Medulla oblongata (tissue), 1 donor: ENCODE measurements at regions not wholly inside any gene's neighbourhood (a gene's known extent, or its start where the extent isn't known, plus 50 kb on each side); places are given as distances from the start of the nearest gene placed in this dataset.
"Not testable (repeated sequence)": the region's sequence is repeated elsewhere in the genome, so short reads cannot be mapped to it uniquely, and the experiment has no call there.

Experiments
- DNase-seq: peaks from one replicate; pipeline ENCODE4 v3.0.0-alpha.2; 2015; ENCODE audit errors: extremely low spot score

DNA sequence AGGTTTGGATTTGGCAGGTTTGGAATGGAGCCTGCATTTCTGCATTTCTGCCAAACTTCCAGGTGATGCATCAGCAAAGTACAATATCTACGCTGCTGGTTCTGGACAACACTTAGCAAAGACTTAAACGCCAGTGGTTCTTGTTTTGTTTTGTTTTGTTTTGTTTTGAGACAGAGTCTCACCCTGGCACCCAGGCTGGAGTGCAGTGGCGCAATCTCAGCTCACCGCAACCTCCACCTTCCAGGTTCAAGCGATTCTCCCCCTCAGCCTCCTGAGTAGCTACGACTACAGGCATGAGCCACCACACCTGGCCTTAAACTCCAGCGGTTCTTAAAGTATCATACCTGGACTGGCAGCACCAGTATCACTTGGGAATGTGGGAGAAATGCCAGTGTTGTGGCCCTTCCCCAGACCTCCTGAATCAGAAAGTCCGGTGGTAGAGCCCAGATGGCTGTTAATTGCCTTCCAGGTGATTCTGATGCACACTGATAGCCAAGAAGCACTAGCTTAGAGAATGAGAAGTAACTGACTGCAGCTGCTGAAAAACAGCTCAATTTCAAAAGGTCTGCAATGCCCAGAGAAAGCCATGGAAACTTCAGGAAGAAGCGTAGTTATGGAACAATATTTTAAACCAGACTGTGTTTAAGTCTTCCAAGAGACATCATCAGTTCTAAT lies 114.8 kb upstream of the FOXN3 start:
- DNase-seq: no peak

DNA sequence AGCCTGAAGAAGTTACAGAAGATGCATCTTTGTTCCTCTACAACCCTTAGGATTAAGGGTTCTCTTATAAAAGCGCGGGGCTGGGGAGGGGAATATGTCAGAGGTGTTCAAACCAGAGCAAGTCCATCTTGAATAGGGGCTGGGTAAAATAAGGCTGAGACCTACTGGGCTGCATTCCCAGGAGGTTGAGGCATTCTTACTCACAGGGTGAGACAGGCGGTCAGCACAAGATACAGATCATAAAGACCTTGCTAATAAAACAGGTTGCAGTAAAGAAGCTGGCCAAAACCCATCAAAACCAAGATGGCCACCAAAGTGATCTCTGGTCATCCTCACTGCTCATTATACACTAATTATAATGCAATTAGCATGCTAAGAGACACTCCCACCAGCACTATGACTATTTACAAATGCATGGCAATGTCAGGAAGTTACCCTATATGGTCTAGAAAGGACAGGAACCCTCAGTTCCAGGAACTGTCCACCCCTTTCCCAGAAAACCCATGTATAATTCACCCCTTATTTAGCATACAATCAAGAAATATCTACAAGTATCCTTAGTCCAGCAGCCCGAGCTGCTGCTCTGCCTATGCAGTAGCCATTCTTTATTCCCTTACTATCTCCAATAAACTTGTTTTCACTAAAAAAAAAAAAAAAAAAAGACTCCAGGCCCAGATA lies 108.1 kb upstream of the FOXN3 start:
- DNase-seq: no peak

DNA sequence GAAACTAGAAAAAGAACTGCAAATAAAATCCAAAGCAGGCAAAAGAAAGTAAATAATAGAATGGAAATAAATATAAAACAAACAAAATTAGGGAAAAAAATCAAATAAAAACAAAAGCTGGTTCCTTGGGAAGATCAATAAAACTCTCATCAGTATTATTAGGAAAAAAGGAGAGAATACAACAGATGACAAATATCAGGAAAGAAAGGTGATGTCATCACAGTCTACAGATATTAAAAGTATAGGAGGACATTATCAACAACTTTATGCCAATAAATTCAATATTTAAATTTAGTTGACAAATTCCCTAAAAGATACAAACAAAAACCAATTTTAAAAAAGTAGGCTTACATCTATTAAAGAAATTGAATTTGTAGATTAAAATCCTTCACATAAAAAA lies 107.4 kb upstream of the FOXN3 start:
- DNase-seq: no peak

DNA sequence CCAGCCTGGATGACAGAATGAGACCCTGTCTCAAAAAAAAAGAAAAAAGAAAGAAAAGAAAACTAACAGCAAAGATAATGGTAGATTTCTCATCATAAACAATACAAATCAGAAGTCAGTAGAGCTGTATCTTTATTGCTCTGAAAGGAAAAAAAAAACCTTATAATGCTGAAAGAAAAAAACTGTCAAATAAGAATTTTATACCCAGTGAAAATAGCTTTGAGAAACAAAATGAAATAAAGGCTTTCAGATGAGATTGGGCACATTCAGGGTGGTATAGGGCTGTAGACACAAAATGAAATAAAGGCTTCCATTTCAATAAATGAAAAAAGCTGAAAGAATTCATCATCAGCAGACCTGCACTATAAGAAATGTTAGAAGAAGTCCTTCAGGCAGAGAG lies 105.0 kb upstream of the FOXN3 start:
- DNase-seq: no peak

DNA sequence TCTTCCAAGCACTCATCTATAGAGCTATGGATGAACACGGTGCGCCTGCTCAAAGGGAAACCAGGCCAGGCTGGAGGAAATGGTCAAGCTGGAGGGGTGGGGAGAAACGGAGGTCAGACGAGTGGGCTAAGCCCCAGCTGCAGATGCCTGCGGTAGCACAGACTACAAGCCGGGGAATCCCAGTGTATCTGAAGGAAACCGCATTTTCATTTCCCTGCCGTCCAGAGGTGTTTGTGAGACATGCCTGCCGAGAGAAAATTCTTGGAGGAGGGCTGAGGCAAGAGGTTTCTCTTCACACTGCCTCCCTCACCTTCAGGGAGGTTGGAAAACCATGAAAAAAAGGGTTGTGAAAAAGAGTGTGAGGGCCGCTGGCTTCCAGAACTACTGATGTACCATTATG lies 102.0 kb upstream of the FOXN3 start:
- no peak for DNase-seq

DNA sequence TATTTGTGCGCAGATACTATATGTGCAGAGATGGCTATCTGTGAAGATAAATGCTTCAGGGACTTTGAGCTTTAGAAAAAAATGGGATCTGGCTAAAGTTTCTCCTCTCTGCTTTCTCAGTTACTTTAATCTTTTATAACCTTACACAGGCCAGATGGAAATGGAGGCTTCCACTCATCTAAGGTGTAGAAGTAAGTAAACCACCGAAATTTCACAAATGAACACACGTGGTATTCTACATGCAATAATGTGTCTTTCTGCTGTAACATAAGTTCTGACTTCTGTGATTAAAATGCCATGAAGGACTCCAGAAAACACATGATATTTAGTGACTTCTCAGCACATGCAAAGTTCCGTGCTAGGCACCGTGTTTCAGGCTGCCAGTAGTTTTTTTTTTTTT lies 99.1 kb upstream of the FOXN3 start:
- no peak for DNase-seq

DNA sequence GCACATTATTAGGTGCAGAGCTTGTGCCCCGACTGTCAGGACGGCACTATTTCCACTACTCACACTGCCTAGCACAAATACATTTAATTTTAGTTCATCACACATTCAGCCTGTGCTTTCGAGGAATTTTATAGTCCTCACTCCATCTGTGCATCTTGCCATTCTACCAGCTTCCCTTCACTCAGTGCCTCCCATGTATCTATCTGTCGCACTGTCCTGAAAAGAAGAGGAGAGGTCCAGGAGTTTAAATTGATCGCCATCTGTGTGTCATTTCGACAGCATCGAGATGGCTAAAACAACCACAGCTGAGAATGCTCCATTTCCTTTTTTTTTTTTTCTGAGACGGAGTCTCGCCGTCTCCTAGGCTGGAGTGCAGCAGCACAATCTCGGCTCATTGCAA lies 97.6 kb upstream of the FOXN3 start:
- no peak for DNase-seq

DNA sequence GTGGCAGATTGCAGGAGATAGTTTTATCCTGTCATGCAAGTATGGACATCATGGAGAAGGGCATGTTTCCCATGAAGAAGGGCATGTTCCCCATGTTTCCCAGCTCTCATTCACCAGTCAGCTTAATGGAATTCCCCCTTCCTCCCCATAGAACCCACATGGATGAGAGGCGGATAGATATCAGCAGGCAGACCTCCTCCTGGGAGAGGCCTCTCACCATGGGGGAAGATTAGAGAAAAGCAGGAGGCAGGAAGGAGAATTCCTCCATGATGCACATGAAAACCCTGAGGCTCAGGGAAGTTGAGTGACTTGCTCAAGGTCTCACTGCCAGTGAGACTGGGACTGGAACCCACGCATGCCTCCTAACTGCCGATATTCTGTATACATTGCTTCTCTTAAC lies 92.9 kb upstream of the FOXN3 start:
- no peak for DNase-seq

DNA sequence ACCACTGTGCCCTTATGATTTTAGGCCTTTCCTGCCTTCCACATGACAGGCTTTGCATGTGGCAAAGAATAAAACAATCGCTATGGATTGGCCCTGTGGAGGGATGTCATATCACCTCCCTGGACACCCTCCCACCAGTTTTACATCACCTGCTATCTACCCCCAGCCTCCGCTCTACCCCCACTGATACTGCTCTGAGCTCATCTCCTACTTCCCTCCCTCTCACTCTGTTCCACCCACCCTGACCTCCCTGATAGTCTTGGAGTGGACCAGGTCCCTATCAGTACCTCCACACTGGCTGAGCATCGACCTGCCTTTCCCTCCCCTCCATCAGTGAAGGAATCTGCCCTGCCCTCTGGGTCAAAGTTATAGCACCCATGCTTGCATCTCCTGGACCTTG lies 91.8 kb upstream of the FOXN3 start:
- no peak for DNase-seq

DNA sequence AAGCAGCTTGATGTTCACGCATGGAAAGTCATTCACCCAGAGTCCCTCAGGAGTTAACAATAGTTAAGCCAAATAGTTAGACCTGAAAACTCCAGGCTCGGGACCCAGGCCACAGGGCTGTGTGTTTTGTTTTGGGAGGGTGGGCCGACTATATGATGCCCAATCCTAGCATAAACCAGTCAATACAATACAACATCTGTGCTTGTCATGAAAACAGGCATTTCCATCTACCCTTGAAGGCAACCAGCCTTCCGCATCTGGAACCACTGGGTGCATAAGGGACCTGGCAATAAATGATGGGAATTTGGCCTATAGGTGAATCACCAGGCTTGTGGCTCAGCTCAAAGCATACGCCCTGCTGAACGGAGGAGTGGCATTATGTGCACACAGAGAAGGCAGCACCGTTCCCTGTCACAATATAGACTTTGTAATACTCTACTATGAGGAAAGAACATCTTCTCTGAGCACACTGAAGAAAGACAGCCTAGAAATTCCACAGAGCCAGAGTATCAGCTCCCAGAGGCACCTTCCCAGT lies 91.0 kb upstream of the FOXN3 start:
- no peak for DNase-seq

DNA sequence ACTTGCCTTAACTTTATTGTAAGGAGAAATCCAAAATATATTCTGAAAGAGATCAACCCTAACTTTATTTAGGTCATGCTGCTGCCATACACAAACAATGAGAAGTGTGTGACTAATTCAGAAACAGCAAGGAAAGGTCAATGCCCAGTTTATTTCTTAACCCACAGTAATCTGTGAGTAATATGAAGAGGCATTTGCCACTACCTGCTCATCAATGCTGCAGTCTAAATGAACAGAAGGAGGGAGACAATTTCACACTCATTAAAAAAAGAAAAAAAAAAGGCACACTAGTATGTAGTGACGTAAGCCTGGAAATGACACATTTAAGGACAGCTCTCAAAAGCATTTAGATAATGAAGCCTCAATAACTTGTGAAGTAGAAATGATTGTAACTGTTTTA lies 90.5 kb upstream of the FOXN3 start:
- no peak for DNase-seq

DNA sequence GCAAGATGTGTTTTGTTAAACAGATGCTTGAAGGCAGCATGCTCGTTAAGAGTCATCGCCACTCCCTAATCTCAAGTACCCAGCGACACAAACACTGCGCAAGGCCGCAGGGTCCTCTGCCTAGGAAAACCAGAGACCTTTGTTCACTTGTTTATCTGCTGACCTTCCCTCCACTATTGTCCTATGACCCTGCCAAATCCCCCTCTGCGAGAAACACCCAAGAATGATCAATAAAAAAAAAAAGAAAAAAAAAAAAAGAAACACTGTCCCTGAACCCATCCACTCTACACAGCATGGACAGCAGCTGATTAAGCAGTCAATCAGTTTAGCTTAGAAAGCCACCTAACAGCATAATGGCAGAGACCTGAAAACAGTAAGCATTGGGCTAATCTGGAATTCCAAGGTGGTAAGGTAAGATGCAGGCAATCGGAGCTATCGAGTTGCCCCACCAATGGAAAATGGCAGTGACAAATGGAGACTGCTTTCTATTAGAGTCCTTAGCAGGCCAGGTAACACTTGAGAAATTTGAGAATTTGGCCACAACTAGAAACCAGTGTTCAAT lies 89.9 kb upstream of the FOXN3 start:
- DNase-seq: not testable (repeated sequence)

DNA sequence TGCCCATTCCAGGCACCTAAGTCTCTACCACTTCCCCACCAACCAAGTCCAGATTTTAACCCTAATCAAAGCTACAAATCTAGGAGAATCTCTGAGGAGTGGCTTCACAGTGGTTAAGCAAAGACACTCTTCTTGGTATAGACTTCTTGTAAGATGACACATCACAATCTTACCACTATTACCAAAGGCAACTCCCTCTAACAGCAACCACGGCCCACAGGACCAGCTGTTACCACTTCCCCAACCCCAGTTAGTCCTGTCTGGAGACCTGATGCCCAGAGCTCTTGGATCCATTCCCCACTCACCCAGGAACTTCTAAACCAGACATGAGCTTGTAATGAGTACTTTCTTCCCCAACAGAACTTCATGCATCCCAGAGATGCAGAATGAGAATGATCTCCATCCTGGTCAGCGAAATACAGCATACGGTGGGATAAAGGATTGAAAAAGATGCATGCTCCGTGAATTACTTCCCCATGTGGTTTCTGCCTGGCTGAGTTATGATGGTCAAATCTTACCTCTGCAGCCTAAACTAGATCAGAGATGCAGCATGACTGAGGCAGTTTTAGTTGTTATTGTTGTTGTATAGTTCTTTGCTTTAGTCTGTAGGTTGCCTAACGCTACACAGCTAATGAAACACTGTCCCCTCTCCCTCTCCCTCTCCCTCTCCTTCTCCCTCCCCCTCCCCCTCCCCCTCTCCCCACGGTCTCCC lies 87.7 kb upstream of the FOXN3 start:
- DNase-seq: peak; percentile 27

DNA sequence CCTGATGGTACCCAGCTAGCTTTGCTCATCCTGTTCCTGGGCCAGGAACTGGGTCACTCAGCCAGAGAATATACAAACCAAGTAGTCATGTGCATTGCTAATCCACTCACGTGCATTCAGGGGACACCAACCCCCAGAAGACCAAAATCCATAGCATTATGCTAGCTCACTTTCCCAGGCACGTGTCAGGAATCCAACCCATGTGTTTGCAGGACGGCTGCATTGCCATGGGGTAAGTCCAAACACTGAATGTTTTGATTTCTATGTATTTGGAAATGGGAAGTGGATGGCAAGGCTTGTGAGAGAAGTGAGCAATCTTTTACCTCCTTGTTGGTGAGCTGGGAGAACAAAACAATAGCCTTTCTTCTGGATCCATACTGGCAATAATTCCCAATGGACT lies 87.1 kb upstream of the FOXN3 start:
- DNase-seq: no peak

DNA sequence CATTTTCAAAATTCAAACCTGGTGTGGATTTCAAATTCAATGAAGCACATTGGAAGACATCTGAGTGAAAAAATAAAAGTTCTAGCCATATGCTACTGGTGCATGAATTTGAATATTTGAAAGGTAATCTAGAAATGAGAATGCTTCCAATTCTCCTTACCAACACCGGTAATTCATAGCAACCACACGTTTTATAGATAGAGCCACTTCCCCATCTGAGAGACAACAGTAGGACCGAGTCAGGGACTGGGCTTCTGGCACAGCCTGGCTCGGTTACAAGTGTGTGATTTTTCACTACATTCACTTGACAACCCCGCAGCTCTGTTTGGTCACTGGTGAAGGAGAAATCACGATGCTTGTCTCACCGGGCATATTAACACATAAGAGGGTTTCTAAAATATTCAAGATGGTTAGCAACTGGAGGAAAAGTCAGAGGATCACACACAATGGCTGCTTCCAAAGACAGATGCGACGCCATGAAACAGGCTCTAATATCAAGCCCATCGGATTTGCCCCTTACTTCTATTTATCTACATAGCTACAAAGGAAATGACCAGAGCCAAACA lies 86.5 kb upstream of the FOXN3 start:
- no peak for DNase-seq

DNA sequence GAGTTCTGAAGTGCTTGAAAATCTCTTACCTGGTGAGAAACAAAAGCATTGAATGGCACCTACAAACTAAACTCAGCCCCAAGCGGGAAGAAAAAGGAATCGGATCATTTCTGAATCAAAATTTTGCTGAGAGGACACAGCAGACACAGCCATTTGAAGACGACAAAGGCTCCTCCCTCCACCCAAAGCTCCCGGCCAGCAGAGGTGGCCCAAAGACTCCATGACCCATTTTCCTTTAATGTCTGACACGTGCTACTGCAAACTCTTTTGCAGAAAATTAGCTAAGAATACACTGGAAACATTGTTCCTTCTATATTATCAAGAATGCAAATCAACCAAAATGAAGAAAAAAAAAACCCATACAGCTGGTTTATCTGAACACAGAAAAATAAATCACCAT lies 85.9 kb upstream of the FOXN3 start:
- DNase-seq: no peak

DNA sequence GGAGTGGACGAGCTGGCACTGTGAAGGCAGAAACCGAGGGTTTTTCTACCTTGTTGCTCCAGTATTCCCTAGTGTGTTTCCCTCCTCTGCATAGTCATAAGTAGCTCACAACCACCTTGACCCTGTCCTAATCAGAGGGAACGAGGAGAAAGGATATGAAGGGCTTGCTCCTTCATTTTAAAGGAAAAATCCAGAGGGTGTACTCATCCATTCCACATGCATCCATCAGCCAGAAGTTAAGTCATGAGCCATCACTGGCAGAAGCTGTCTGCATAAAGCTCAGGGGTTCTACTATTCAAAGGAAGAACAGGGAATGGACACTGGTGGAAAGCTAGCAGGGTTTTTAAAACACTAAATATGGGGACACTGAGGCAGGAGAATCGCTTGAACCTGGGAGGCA lies 84.3 kb upstream of the FOXN3 start:
- no peak for DNase-seq

DNA sequence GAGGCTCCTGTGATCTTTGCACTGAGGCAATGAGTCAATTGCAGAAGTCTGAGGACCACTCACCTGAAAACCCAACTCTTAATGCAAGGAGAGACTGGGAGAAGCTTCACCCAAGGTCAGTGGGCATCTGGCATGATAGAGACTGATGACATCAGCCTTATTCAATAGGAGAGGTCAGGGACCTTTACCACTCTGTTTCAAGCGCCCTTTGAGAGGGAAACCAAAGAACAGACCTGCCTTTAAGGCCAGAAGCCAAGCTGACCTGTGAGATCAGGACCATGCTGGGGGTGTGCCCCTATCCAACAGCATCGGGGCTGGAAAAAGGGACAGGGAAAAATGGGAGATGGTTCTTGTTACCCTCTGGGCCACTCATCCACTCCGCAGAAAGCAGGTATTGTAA lies 83.3 kb upstream of the FOXN3 start:
- no peak for DNase-seq

DNA sequence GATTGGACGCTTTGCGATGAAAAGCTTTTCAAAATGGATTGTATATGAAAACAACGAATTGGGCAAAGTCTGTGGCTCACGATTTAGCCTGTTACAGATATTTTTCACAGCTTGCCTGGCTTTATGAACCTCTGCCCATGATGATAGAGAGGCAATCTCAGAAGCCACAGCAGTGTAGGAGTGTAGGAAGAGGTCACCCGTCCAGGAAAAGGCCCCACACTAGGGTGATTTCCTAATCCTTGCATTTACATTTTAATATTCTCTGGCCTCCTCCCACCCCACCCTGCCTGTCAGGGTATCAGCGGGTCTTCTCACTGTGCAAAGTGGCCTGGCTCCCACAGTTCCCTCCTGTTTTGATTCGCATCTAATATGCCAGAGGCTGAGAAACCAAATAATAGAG lies 81.8 kb upstream of the FOXN3 start:
- DNase-seq: no peak

DNA sequence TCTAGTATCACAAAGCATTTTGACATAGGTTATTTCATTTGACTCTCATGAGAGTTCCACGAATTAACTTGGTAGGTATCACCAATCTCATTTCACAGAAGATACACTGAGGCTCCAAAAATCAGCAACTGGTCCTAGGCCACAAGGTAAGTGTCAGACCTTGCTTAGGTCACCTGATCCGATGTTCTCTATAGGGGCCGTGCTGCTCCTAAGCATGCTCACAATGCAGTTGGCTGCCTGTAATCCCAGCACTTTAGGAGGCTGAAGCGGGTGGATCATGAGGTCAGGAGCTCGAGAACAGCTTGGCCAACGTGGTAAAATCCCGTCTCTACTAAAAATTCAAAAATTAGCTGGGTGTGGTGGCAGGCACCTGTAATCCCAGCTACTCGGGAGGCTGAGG lies 78.7 kb upstream of the FOXN3 start:
- DNase-seq: no peak

DNA sequence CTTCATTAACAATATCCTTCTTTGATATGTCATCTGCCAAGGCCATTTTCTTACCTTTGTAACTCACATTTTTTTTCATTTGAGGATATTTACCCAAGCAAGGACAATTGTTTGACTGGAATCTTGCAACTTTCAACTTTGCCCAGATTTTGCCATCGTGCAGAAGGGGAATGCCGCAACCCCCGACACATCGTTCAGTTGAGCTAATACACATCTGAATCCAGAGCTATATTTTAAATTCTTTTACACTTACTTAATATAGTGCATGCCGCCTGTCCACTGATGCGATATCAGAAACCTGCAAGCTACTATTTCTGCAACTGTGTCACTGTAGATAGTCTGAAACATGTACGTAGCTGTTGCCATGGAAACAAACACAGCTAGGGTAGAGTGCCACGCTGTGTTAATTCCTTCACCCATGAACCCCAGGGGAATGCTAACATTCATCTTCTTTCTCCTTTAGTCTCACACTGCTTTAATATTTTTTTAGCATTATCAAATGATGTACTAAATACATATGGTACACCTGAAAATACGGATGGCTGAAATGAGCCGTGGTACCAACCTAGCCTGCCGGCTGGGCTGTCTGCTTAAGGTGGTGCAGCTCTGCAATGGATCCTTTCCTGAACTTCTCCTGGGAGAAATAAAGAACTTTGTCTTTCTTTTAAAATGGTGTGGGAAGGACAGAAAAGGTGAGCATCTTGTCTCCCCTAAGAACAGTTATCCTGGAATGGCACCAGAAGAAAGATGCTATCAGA lies 77.0 kb upstream of the FOXN3 start:
- no peak for DNase-seq

DNA sequence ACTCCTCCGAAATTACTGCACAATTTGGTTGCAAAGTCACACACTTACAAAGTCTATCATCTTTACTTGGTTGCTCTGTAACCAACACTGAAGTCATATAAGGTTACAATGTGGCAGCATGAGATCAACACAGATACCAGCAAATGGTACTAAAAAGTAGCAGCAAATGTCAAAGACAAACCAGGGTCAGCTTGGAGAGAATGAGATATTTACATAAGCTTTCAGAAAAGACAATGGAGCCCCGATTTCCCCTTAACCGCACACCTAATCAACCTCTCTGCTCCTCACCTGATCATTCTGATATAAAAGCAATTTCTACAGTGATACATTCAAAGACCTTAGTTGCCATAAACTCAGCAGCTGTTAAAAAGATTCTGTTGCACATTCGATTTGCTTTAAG lies 76.4 kb upstream of the FOXN3 start:
- no peak for DNase-seq
